DND-41 (cell line): ENCODE measurements at regions not wholly inside any gene's neighbourhood (a gene's known extent, or its start where the extent isn't known, plus 50 kb on each side); places are given as distances from the start of the nearest gene placed in this dataset.
"Not testable (repeated sequence)": the region's sequence is repeated elsewhere in the genome, so short reads cannot be mapped to it uniquely, and the experiment has no call there.

Source experiments
- EZH2 ChIP-seq: IDR thresholded peaks from 3 replicates; pipeline ENCODE4 v1.6.1; 2012; ENCODE audit warnings: borderline replicate concordance, low read depth, mild to moderate bottlenecking, moderate library complexity, low read length, inconsistent platforms; ENCODE audit not compliant: severe bottlenecking
- TF ChIP-seq, protein P1 (sequence below): IDR thresholded peaks from 2 replicates; pipeline ENCODE4 v1.5.1; 2012; ENCODE audit warnings: borderline replicate concordance, low read length, moderate library complexity, mild to moderate bottlenecking; ENCODE audit not compliant: poor library complexity, severe bottlenecking; ENCODE audit errors: extremely low read depth

DNA sequence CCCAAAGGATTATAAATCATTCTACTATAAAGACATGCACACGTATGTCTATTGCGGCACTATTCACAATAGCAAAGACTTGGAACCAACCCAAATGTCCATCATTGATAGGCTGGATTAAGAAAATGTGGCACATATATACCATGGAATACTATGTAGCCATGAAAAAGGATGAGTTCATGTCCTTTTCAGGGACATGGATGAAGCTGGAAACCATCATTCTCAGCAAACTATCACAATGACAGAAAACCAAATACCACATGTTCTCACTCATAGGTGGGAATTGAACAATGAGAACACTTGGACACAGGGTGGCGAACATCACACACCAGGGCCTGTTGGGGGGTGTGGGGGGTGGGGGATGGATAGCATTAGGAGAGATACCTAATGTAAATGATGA is 273.8 kb downstream of the DEPDC1B start:
- TF ChIP-seq, protein P1, sequence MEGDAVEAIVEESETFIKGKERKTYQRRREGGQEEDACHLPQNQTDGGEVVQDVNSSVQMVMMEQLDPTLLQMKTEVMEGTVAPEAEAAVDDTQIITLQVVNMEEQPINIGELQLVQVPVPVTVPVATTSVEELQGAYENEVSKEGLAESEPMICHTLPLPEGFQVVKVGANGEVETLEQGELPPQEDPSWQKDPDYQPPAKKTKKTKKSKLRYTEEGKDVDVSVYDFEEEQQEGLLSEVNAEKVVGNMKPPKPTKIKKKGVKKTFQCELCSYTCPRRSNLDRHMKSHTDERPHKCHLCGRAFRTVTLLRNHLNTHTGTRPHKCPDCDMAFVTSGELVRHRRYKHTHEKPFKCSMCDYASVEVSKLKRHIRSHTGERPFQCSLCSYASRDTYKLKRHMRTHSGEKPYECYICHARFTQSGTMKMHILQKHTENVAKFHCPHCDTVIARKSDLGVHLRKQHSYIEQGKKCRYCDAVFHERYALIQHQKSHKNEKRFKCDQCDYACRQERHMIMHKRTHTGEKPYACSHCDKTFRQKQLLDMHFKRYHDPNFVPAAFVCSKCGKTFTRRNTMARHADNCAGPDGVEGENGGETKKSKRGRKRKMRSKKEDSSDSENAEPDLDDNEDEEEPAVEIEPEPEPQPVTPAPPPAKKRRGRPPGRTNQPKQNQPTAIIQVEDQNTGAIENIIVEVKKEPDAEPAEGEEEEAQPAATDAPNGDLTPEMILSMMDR = not testable (repeated sequence)
- not testable (repeated sequence) for TF ChIP-seq EZH2
